NB4 (cell line): ENCODE measurements at regions not wholly inside any gene's neighbourhood (a gene's known extent, or its start where the extent isn't known, plus 50 kb on each side); places are given as distances from the start of the nearest gene placed in this dataset.

Source experiments
- DNase-seq: peaks from one replicate; pipeline ENCODE4 v3.0.0; 2010; ENCODE audit warnings: low read depth
- H3K4me3 ChIP-seq: one replicate; pipeline ENCODE4 v1.5.1; 2011; ENCODE audit warnings: mild to moderate bottlenecking, low read depth, low read length, moderate library complexity
- MYC ChIP-seq: IDR thresholded peaks from 2 replicates; pipeline ENCODE4 v1.6.1; 2011; ENCODE audit warnings: low read depth, low read length
- POLR2A ChIP-seq: IDR thresholded peaks from 2 replicates; pipeline ENCODE4 v1.6.1; 2011; ENCODE audit warnings: mild to moderate bottlenecking; ENCODE audit not compliant: insufficient read length; ENCODE audit errors: extremely low read depth
- TF ChIP-seq, protein P1 (sequence below): IDR thresholded peaks from 2 replicates; pipeline ENCODE4 v1.6.1; 2011; ENCODE audit warnings: low read depth, low read length
- TF ChIP-seq, protein P2 (sequence below): IDR thresholded peaks from one replicate; pipeline ENCODE4 v1.5.1; 2012; ENCODE audit warnings: low read depth, low read length

DNA sequence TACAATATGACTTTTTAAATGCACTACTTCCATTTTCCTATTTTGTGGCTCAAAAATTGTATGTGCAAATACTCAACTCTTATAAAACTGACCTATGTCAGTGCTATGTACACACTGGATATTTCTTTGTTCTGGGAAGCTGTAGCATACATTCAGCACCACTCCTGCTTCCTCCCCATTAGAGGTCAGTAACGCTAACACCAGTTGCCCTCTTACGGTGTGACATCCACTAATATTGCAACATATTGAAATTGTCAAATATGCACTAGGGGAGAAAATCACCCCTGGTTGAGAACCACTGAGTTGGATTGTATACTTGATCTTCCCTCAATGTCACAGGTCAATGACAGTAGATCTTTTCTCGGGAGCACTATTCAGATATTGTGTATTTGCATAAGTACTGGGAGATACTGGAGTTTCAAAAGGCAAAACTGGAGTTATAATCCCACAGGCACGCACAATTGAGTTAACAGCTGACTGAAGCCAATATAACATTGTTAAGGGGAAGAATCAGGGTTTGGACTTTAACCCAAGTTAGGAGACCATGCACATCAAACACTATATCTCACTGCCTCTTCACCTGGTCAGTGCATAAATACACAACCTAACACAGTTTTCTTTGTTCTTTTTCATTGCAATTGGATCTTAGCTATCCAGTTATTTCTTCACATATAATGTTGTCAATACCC lies 1276.5 kb upstream of the MIR17HG start:
- TF ChIP-seq, protein P1, sequence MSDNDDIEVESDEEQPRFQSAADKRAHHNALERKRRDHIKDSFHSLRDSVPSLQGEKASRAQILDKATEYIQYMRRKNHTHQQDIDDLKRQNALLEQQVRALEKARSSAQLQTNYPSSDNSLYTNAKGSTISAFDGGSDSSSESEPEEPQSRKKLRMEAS, result no peak
- TF ChIP-seq POLR2A (no peak), MYC (no peak)
- TF ChIP-seq, protein P2, sequence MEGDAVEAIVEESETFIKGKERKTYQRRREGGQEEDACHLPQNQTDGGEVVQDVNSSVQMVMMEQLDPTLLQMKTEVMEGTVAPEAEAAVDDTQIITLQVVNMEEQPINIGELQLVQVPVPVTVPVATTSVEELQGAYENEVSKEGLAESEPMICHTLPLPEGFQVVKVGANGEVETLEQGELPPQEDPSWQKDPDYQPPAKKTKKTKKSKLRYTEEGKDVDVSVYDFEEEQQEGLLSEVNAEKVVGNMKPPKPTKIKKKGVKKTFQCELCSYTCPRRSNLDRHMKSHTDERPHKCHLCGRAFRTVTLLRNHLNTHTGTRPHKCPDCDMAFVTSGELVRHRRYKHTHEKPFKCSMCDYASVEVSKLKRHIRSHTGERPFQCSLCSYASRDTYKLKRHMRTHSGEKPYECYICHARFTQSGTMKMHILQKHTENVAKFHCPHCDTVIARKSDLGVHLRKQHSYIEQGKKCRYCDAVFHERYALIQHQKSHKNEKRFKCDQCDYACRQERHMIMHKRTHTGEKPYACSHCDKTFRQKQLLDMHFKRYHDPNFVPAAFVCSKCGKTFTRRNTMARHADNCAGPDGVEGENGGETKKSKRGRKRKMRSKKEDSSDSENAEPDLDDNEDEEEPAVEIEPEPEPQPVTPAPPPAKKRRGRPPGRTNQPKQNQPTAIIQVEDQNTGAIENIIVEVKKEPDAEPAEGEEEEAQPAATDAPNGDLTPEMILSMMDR, result no peak
- no peak overlapping the region for H3K4me3 ChIP-seq
- no peak for DNase-seq

DNA sequence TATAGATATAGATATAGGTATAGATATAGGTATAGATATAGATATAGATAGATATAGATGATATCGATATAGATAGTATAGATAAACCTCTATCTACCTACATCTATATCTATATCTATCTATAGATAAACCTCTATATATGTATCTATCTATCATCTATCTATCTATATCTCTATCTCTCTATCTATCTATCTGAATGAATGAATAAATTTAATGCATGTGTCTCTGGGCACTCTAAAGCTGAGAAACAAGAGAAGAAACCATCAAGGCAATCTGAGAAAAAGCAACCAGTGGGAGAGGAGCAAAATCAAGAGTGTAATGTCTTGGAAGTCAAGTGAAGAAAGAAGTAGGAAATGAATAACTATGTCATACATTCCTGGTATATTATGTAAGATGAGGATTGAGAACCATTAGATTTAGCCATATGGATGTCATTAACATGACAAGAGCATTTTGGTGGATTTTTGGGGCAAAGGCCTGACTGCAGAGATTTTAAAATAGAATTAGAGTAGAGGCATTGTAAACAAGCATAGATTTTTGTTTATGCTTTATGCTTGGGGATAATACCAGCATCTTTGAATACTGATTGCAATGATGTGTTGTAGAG lies 1262.7 kb upstream of the MIR17HG start:
- H3K4me3 ChIP-seq, result no peak overlapping the region
- TF ChIP-seq, protein P1, result no peak
- TF ChIP-seq POLR2A, result no peak
- TF ChIP-seq MYC, result no peak
- TF ChIP-seq, protein P2, result no peak
- DNase-seq, result no peak

- DNase-seq, result no peak
- H3K4me3 ChIP-seq, result no peak overlapping the region
- TF ChIP-seq, protein P1, result no peak
- TF ChIP-seq, protein P2, result no peak
- TF ChIP-seq POLR2A, result no peak
- TF ChIP-seq MYC, result no peak
These were observed 1258.4 kb upstream of the MIR17HG start for GRCh38 chr13:90089051-90089450.

DNA sequence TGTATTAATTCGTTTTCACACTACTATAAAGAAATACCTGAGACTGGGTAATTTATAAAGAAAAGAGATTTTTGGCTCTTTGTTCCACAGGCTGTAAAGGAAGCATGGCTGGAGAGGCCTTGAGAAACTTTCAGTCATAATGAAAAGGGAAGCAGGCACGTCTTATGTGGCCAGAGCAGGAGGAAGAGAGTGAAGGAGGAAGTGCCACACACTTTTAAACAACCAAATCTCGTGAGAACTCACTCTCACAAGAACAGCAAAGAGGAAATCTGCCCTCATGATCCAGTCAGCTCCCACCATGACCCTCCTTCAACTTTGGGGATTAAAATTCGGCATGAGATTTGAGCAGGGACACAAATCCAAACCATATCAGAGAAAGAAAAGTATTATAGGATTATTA lies 1255.9 kb upstream of the MIR17HG start:
- DNase-seq, result peak; percentile 38
- H3K4me3 ChIP-seq, result no peak overlapping the region
- no peak for TF ChIP-seq POLR2A
- TF ChIP-seq MYC, result no peak
- TF ChIP-seq, protein P2, result no peak
- TF ChIP-seq, protein P1, result no peak

DNA sequence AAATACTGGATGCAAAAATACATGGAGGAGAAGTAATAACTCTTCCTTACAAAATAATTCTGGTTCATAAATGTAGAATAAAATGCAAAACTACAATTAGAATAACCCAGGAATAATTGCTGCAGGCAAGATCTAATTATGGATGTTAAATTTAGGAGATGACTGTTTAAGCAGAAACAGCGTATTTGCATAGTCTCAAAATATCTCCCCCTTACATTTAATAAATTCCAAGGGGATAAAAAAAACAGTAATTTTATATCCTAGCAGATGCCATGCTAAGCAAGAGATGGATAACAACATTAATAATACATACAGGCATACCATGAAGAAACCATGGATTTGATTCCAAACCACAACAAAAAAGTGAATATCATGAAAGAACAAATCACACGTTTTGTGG lies 1253.1 kb upstream of the MIR17HG start:
- H3K4me3 ChIP-seq, result no peak overlapping the region
- DNase-seq, result no peak
- TF ChIP-seq, protein P1, result no peak
- TF ChIP-seq MYC (no peak), POLR2A (no peak)
- TF ChIP-seq, protein P2, result no peak
